OCI-LY3 (cell line): ENCODE measurements at regions not wholly inside any gene's neighbourhood (a gene's known extent, or its start where the extent isn't known, plus 50 kb on each side); places are given as distances from the start of the nearest gene placed in this dataset.

ENCODE experiments used
- H2AFZ ChIP-seq: fragments of 200-600, 300-600 bp; shearing (Covaris generic); 2 replicates; pipeline ENCODE4 v1.6.0; 2014; ENCODE audit warnings: antibody characterized with exemption, low read depth, low read length
- H3K27ac ChIP-seq: fragments of 200-600, 300-600 bp; sonication (generic); 2 replicates; pipeline ENCODE4 v1.5.1; 2014; ENCODE audit warnings: mild to moderate bottlenecking, low read length, moderate library complexity, mixed read lengths
- H3K27me3 ChIP-seq: fragments of 200-600, 300-600 bp; sonication (generic); 2 replicates; pipeline ENCODE4 v1.6.1; 2014; ENCODE audit warnings: low read depth, low read length, mixed read lengths
- H3K36me3 ChIP-seq: fragments of 200-600, 300-600 bp; sonication (generic); replicated peaks from 2 replicates; pipeline ENCODE3; 2014; ENCODE audit warnings: low read depth, low read length, mixed read lengths
- H3K4me1 ChIP-seq: fragments of 300-600, 200-600 bp; sonication (generic); 2 replicates; pipeline ENCODE4 v1.6.1; 2014; ENCODE audit warnings: low read length, mixed read lengths
- H3K4me2 ChIP-seq: fragments of 200-600, 300-600 bp; sonication (generic); 2 replicates; pipeline ENCODE4 v1.6.1; 2014; ENCODE audit warnings: low read length, mixed read lengths
- H3K4me3 ChIP-seq: fragments of 300-600, 200-600 bp; sonication (generic); 2 replicates; pipeline ENCODE4 v1.5.1; 2014; ENCODE audit warnings: antibody characterized with exemption, mild to moderate bottlenecking, low read length, moderate library complexity
- H3K79me2 ChIP-seq: fragments of 300-600, 200-600 bp; shearing (Covaris generic); 2 replicates; pipeline ENCODE4 v1.6.1; 2014; ENCODE audit warnings: mild to moderate bottlenecking, low read length, mixed read lengths
- H3K9ac ChIP-seq: fragments of 300-600, 200-600 bp; shearing (Covaris generic); 2 replicates; pipeline ENCODE4 v1.6.0; 2014; ENCODE audit warnings: mild to moderate bottlenecking, low read length, moderate library complexity
- H3K9me3 ChIP-seq: fragments of 200-600, 300-600 bp; shearing (Covaris generic); 2 replicates; pipeline ENCODE4 v1.6.1; 2014; ENCODE audit warnings: low read length, mixed read lengths; ENCODE audit not compliant: insufficient read depth
- H4K20me1 ChIP-seq: fragments of 200-600, 300-600 bp; sonication (generic); 2 replicates; pipeline ENCODE4 v1.6.1; 2016; ENCODE audit warnings: low read length, mixed read lengths; ENCODE audit not compliant: insufficient read depth
- EZH2phosphoT487 ChIP-seq: fragments of 200-600 bp; shearing (Covaris generic); IDR thresholded peaks from 2 replicates; pipeline ENCODE4 v1.6.1; 2018; ENCODE audit warnings: antibody characterized with exemption, mixed run types, low read depth
- TF ChIP-seq, protein P1 (sequence below): fragments of 200-600, 300-600 bp; sonication (generic); IDR thresholded peaks from 2 replicates; pipeline ENCODE4 v1.5.1; 2014; ENCODE audit warnings: antibody characterized with exemption, low read length, low read depth

- Histone ChIP-seq H3K4me1 (no peaks in the 10 kb centered on the region), H3K9me3 (no peaks in the 10 kb centered on the region), H2AFZ (no peak overlapping the region), H3K9ac (no peak overlapping the region), H3K27ac (no peak overlapping the region), H3K4me2 (no peak overlapping the region), H3K79me2 (no peaks in the 10 kb centered on the region), H3K36me3 (no peaks in the 10 kb centered on the region), H3K4me3 (no peak overlapping the region), H3K27me3 (no peaks in the 10 kb centered on the region), H4K20me1 (no peaks in the 10 kb centered on the region)
- no peak for TF ChIP-seq EZH2phosphoT487
- TF ChIP-seq, protein P1, sequence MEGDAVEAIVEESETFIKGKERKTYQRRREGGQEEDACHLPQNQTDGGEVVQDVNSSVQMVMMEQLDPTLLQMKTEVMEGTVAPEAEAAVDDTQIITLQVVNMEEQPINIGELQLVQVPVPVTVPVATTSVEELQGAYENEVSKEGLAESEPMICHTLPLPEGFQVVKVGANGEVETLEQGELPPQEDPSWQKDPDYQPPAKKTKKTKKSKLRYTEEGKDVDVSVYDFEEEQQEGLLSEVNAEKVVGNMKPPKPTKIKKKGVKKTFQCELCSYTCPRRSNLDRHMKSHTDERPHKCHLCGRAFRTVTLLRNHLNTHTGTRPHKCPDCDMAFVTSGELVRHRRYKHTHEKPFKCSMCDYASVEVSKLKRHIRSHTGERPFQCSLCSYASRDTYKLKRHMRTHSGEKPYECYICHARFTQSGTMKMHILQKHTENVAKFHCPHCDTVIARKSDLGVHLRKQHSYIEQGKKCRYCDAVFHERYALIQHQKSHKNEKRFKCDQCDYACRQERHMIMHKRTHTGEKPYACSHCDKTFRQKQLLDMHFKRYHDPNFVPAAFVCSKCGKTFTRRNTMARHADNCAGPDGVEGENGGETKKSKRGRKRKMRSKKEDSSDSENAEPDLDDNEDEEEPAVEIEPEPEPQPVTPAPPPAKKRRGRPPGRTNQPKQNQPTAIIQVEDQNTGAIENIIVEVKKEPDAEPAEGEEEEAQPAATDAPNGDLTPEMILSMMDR = no peak
Measured at GRCh38 chr2:78237704-78238103, 715.5 kb upstream of the LRRTM4 start.

DNA sequence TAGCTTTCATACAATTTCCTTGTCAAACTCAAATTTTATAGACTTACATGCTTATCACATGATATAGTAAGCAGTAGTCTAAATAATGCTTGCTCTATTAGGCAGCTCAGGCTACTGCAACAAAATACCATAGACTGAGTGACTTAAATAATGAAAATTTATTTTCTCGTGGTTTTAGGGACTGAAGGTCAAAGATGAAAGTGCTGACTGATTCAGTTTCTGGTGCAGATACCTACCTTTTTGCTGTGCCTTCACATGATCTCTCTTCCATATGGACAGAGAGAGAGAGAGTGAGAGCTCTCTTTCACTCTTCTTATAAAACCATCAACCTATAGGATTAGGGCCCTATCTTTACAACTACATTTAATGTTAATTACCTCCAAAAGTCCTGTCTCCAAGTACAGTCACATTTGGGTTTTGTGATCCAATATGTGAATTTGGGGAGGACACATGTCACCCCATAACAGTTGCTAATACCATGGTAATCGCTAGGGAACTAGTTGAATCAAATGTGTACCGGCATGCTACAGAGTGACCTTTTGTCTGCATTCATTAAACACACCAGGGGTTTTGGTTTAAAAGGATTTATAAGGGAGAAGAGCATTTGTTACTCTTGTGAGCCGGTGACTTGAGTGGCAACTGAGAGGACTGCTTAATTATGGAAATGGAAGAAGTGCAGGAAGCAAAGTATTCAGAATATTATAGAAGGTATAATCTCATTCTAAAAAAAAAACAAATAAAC lies 723.4 kb upstream of the LRRTM4 start:
- H3K9me3 ChIP-seq = no peaks in the 10 kb centered on the region
- no peaks in the 10 kb centered on the region for H3K36me3 ChIP-seq
- no peak overlapping the region for H3K9ac ChIP-seq
- no peaks in the 10 kb centered on the region for H4K20me1 ChIP-seq
- no peak overlapping the region for H3K4me2 ChIP-seq
- no peak for TF ChIP-seq EZH2phosphoT487
- TF ChIP-seq, protein P1 = no peak
- H2AFZ ChIP-seq = no peak overlapping the region
- H3K79me2 ChIP-seq = no peaks in the 10 kb centered on the region
- no peaks in the 10 kb centered on the region for H3K4me1 ChIP-seq
- H3K27me3 ChIP-seq = no peaks in the 10 kb centered on the region
- H3K4me3 ChIP-seq = no peak overlapping the region
- no peak overlapping the region for H3K27ac ChIP-seq

- H3K79me2 ChIP-seq = no peaks in the 10 kb centered on the region
- H3K4me2 ChIP-seq = no peak overlapping the region
- H2AFZ ChIP-seq = no peak overlapping the region
- H3K4me1 ChIP-seq = no peaks in the 10 kb centered on the region
- H3K27ac ChIP-seq = no peak overlapping the region
- H3K27me3 ChIP-seq = no peaks in the 10 kb centered on the region
- no peak overlapping the region for H3K4me3 ChIP-seq
- no peak for TF ChIP-seq EZH2phosphoT487
- TF ChIP-seq, protein P1 = no peak
- H4K20me1 ChIP-seq = no peaks in the 10 kb centered on the region
- H3K9ac ChIP-seq = no peak overlapping the region
- H3K9me3 ChIP-seq = no peaks in the 10 kb centered on the region
- H3K36me3 ChIP-seq = no peaks in the 10 kb centered on the region
Measured at GRCh38 chr2:78251708-78252107, 729.5 kb upstream of the LRRTM4 start.

GRCh38 chr2:78260861-78261260 lies 738.7 kb upstream of the LRRTM4 start:
- no peak overlapping the region for H3K9ac ChIP-seq
- no peak overlapping the region for H3K4me3 ChIP-seq
- no peak overlapping the region for H2AFZ ChIP-seq
- TF ChIP-seq, protein P1 = no peak
- no peak for TF ChIP-seq EZH2phosphoT487
- no peaks in the 10 kb centered on the region for H4K20me1 ChIP-seq
- H3K4me2 ChIP-seq = no peak overlapping the region
- no peaks in the 10 kb centered on the region for H3K79me2 ChIP-seq
- no peaks in the 10 kb centered on the region for H3K36me3 ChIP-seq
- H3K9me3 ChIP-seq = no peaks in the 10 kb centered on the region
- H3K4me1 ChIP-seq = no peaks in the 10 kb centered on the region
- H3K27ac ChIP-seq = no peak overlapping the region
- no peaks in the 10 kb centered on the region for H3K27me3 ChIP-seq
